ENCODE measurements at regions not wholly inside any gene's neighbourhood (a gene's known extent, or its start where the extent isn't known, plus 50 kb on each side); places are given as distances from the start of the nearest gene placed in this dataset.
A peak's percentile ranks its signal among the peaks of the same experiment; 100 is the strongest.

- no peak for DNase-seq (ENCODE audit: low spot score)
These were observed 119.5 kb upstream of the TNRC6C start for GRCh38 chr17:77838748-77839697.

DNA sequence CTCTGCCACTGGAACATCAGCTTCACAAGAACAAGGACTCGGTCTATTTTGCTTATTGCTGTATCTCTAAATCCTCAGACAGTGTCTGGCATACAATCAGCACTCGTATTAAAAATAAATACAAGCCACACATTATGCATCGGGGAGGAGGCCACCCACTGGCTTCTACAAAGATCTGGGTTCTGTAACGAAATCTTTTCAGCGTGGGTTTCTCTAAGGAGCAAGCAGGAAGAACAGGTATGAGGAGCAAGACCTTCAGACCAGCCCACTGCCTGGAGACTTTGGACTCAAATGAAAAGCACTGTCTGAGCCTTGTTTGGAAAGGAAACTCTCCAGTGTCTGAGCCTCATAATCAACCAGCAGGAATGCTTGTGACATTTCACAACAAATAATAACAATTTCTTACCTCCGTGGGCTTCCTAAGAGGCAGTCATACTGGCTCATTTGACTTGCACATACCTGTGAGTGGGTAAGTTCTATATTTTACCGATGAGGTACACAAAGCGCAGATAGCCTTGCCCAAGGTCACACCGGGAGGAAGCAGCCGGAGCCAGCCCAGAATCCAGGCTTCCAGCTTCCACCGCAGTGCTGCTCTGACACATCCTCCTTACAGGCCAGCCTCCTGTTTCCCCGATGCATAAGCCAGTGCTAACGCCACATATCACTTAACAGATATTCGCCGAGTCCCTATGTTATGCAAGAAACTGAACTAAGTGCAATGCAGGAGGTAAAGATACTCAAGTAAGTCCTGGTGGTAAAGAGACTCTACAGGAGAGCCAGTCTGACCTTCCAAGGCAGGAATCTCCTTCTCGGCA is 118.6 kb upstream of the TNRC6C start:
- DNase-seq (ENCODE audit: low spot score), result no peak

GRCh38 chr17:77840513-77841165 is 117.9 kb upstream of the TNRC6C start:
- no peak for DNase-seq (ENCODE audit: low spot score)

GRCh38 chr17:77841742-77842527 is 116.6 kb upstream of the TNRC6C start:
- DNase-seq (ENCODE audit: low spot score), result peak; percentile 43

DNA sequence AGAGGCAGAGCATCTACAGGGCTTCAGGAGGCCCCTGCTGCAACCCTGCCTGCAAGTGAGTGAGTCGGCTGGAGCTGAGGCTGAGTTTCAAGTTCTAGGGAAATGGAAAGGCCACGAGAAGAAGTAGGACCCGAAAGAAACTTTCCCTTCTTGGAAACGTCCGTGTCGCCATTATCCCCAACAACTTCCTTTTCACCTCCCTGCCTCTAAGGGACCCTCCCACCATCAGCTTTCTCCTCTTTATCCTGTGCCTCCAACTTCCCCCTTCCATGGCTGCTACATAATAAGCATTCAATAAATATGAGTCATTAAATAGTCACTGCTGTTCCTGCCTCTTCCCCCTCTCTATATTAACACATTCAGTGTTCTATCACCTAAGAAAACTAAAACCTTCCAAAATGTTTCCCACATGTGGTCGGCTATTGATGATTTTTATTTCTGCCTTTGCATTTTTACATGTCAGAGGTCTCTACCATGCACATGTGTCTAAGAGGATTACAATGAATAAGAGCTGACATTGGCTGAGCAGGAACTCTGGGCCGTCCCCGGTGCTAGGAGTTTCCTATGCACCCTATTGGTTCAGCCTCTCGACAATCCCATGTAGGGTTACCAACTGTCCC is 115.9 kb upstream of the TNRC6C start:
- DNase-seq (ENCODE audit: low spot score), result peak; percentile 68

DNA sequence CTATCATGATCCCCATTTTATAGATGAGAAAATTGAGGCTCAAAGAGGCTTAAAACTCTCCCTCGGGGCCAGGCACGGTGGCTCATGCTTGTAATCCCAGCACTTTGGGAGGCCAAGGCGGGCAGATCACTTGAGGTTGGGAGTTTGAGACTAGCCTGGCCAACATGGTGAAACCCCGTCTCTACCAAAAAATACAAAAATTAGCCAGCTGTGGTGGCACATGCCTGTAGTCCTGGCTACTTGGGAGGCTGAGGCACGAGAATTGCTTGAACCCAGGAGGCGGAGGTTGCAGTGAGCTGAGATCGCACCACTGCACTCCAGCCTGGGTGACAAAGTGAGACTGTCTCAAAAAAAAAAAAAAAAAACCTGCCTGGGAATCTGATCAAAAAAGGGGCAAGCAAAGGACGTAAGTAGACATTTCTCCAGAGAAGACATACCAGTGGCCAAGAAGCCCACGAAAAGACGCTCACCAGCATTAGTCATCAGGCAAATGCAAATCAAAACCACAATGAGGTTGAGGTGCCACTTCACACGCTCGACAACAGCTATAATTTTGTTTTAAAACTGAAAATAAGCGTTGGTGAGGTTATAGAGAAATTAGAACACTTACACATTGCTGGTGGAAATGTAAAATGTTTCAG is 115.1 kb upstream of the TNRC6C start:
- DNase-seq (ENCODE audit: low spot score), result peak; percentile 67

DNA sequence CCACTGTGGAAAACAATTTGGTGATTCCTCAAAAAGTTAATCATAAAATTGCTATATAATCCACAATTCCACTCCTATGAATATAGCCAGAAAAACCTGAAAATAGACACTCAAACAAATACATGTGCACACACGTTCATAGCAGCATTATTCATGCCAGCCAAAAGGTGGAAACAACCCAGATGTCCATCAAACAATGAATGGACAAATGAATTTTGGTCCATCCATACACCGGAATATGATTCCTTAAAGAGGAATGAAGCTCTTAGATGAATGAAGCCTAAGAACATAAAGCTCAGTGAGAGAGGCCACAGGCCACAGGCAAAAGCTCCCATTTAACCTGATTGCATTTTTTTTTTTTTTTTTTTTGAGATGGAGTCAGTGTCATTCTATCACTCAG is 114.6 kb upstream of the TNRC6C start:
- DNase-seq (ENCODE audit: low spot score), result no peak

DNA sequence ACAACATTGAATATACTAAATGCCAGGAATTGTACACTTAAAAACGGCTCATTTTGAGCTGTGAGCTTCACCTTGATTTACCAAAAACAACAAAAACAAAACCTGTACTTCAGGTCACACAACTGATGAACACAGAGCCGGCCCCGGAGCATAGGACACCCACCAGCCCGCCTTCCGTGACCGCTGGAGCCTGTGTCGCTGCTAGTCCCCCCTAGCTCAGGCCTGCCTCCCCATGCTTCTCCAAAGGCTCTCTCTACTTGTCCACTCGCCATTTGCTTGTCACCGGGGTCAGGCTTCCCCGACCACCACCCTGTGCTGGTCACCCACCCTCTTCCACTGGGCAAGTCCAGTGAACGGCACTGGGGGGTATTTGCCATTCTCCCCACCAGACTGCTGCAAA is 113.8 kb upstream of the TNRC6C start:
- no peak for DNase-seq (ENCODE audit: low spot score)

DNA sequence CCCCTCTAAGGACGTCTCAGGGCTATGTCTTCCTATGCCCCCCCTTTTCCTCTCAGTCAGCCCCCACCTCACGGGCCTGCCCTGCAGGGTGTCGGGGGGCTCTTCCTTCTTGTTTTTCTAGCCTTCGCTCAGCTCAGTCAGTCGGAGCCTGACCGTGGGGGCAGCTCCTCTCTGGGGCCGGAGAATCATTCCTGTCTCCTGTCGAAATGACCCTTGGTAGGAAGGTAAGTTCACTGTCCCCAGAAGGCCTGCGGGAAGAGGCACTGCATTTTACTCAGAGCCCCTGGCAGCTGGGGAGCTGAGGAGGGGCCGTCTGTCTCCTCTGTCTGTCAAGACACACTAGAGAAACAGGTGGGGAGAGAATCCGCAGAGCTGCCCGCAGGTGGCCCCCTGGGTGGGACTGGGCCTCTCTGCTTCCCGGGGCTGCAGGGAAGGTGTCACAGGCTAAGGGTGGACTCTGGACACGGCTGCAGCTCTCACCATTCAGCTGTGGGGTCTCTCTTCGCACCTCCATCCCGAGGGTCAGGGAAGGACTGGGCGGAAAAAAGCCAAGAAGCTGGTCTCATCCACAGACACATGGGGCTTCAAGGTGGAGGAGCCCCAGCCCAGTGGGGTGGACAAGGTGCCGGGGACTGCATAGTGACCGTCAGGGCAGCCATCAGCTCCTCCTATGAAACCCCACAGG is 112.8 kb upstream of the TNRC6C start:
- no peak for DNase-seq (ENCODE audit: low spot score)

GRCh38 chr17:77846531-77847085 is 111.9 kb upstream of the TNRC6C start:
- DNase-seq (ENCODE audit: low spot score), result peak; percentile 67

GRCh38 chr17:77847221-77848085 is 111.0 kb upstream of the TNRC6C start:
- DNase-seq (ENCODE audit: low spot score), result no peak

- no peak for DNase-seq (ENCODE audit: low spot score)
These were observed 110.2 kb upstream of the TNRC6C start for GRCh38 chr17:77848257-77848656.

DNA sequence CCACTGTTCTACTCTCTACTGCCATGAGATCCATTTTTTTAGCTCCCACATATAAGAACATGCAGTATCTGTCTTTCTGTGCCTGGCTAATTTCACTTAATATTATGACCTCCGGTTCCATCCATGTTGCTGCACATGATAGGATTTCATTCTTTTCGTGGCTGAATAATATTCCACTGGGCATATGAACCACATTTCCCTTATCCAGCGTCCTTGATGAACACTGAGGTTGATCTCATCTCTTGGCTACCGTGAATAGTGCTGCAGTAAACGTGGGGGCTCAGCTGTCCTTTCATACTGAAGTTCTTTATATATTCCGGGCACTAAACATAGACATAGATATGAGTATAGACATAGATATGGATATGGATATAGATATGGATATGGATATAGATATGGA is 109.3 kb upstream of the TNRC6C start:
- DNase-seq (ENCODE audit: low spot score), result no peak

DNA sequence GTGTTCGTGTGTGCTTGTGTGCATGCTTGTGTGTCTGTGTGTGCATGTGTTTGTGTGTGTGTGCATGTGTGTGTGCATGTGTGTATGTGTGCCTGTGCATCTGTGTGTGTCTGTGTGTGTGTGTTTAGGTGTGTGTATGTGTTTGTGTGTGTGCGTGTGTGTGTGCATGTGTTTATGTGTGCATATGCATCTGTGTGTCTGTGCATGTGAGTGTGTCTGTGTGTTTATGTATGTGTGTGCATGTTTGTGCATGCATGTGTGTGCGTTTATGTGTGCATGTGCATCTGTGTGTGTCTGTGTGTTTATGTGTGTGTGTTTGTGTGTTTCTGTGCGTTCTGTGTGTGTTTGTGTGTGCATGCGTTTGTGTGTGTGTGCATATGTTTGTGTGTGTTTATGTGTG is 106.6 kb upstream of the TNRC6C start:
- DNase-seq (ENCODE audit: low spot score), result no peak

DNA sequence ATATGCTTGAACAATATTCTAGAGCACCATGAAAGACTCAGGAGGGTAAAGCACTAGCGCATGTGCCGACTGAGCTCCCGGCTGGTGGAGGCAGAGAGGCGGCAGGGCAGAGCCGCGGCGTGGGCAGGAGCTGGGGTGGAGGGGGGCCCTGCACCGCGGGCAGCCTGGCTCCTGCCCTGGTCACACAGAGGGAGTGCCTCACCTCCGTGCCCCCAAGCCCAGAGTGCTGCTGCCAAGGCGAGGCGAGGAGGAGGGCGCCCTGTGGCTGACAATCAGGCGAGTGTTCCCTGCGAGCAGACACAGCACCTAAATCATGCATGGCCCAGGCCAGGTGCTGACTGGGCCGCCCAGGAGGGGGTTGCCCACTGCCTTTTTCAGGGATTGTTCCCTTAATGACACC is 105.8 kb upstream of the TNRC6C start:
- DNase-seq (ENCODE audit: low spot score), result no peak

- DNase-seq (ENCODE audit: low spot score), result no peak
These were observed 105.1 kb upstream of the TNRC6C start for GRCh38 chr17:77853191-77853977.

GRCh38 chr17:77854083-77854758 is 104.3 kb upstream of the TNRC6C start:
- DNase-seq (ENCODE audit: low spot score), result no peak

Data from SW480 (cell line).